NCI-H82 treated with DMSO at 0.1 percent for 48 hours (cell line): ENCODE measurements at regions not wholly inside any gene's neighbourhood (a gene's known extent, or its start where the extent isn't known, plus 50 kb on each side); places are given as distances from the start of the nearest gene placed in this dataset.
A peak's percentile ranks its signal among the peaks of the same experiment; 100 is the strongest.

Source experiments
- DNase-seq: peaks from one replicate; lab custom pipeline; 2025; ENCODE audit not compliant: unreplicated experiment; lab: John Stamatoyannopoulos, UW

DNA sequence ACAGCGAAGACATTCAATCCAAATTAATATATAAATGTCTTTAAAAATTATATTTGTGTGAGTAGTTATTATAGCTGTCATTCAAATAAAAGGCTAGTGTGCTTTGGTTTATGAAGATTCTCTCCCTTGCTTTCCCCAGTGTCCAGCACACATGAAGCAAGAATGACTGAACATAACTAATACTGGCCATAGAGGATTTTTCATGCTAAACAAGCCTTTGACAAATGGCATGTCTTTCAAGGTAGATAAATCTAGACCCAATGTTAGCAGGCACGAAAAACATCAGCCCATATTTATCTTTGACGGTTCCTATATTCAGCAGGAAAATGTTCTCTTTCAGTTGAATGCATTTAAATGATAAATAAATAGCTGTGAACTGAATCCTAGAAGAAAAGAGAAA lies 1234.4 kb downstream of the EPHA7 start:
- DNase-seq = no peak

DNA sequence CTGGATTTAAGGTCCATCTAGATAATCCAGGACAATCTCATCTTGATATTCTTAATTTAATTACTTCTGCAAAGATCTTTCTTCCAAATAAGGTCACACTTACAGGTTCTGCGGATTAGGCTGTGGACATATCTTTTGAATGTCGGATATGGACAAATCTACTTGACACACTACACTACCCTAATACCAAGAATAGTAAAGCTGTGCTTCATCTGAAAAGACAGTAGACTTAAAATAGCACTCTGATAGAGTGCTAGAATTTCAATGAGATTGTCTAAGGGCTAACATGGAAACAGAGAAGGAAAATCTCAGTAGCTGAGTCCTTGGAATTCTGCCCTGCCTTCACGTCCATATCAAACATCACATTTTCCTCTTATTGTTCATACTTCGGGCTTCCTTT lies 1238.0 kb downstream of the EPHA7 start:
- DNase-seq = peak; percentile 1

DNA sequence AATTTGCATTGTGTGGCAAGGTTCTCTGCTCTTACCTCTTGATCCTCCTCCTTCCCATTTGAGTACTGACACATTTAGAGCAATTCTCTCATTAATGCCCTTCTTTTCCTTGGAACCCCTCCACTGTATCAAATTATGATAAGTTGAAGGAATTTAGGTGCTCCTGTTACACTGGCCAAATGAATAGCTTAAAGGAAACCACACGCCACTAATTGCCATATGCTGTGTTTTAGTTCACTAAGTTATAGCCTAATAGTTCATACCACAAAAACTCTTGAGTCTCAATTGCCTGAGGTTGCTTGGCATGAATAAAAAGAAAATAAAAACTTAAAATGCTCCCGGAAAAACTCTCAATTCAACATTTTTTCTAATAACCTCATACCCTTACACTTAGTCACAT lies 1239.3 kb downstream of the EPHA7 start:
- no peak for DNase-seq

GRCh38 chr6:92176666-92177065 lies 1242.7 kb downstream of the EPHA7 start:
- DNase-seq = no peak

GRCh38 chr6:92174398-92175073 lies 1244.8 kb downstream of the EPHA7 start:
- DNase-seq = no peak

- DNase-seq = no peak
Observed at GRCh38 chr6:92169506-92169905, 1249.9 kb downstream of the EPHA7 start.

GRCh38 chr6:92166666-92167065 lies 1252.7 kb downstream of the EPHA7 start:
- no peak for DNase-seq

DNA sequence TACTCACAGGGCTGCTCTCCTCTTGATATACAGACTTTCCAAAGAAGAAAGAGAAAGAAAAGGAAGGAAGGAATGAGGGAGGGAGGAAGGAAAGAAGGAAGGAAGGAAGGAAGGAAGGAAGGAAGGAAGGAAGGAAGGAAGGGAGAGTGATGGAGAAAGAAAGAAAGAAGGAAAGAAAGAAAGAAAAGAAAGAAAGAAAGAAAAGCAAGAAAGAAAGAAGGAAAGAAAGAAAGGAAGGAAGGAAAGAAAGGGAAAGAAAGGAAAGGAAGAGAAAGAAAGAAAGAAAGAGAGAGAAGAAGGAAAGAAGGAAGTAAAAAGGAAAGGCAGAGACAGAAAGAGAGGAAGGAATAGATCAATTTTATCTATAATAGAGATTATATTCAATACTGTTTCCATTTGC lies 1257.4 kb downstream of the EPHA7 start:
- no peak for DNase-seq

- no peak for DNase-seq
Observed at GRCh38 chr6:92160226-92160625, 1259.1 kb downstream of the EPHA7 start.

DNA sequence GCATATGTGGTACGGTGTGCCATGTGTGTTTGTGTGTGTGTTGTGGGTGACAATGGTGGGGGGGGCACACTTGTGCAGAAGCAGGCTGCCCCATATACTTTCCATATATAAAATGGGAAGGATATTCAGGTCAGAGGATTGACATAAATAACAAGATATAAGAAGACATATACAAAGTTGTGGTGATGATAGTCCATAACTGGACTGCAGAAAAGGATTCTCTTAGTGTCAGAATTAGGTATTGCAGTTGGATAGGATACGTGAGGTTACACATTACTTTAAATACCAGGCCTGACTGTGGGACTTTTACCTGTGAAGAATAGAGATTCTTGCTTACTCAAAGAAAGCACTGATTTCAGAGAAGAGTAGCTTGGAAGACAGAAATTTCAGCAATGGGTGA lies 1260.3 kb downstream of the EPHA7 start:
- DNase-seq = no peak

DNA sequence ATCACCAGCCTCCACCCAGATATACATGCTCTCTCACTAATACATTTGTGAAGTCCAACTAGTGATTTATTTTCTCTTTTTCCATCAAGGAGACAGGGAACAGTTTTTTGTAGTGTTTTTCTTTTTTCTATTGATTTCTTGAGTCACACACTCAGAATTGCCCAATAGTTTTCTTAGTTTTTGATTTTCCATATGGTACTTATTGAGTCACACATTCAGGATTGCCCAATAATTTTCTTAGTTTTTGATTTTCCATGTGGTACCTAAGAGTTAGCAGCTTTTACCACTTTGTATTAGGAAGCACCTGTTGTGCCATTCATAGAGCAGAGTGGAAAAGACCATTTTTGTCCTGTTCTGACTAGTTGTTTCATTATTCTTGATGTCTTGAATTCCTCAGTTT lies 1268.8 kb downstream of the EPHA7 start:
- DNase-seq = no peak

- DNase-seq = no peak
Observed at GRCh38 chr6:92147246-92147645, 1272.1 kb downstream of the EPHA7 start.

DNA sequence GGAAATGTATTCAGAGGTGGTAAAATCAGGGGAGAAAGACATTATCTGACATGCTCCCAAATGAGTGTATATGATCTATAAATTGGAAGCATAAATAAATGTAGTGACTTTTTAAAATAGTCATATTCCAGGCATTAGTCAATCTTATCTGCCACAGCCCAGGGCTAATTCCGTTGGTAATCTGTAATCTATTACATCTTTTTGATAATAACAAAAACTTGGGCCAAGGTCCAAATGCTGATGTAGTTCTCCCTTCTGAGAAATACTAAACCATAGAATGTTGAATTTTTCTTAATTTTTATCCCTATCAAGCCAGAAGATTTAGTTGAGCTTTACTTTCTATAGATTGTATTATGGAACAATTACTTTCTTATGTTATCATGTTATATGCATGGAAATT lies 1279.8 kb downstream of the EPHA7 start:
- no peak for DNase-seq

DNA sequence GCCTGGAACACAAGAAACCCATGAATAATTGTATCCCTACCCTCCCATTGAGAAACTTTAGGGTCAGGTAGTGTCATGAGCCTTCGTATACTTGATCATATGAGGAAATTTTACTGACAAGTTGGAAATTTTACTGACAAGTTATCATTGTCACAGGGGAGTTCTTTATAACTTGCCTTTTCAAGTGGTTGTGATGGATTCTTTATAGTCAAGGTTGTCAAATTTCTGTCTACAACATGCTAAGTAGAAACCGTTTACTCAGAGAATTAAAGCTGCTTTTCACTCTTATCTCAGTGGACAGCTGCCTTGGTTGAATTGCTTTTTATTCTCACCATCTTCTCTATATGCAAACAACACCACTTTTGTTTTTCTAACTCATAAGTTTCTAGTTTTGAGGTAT lies 1286.4 kb downstream of the EPHA7 start:
- no peak for DNase-seq

DNA sequence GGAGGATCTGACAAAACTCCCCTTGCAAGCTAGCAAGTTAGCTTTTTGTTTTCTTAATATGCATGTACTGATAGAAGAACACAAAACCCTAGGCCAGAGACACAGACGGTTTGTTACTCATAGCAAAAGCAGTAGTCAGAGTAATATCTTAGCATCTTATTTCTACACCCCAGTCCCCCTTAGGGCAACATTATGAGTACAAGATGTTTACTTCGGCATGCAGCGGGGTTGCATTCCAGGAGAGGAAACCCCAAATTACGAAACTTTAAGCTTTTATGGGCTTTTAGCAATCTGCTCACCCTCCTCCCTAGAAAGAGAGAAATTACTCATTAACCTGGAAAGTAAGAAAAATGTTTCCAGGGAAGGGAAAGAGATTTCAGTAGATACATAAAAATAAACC lies 1286.9 kb downstream of the EPHA7 start:
- DNase-seq = no peak

GRCh38 chr6:92130944-92131343 lies 1288.4 kb downstream of the EPHA7 start:
- no peak for DNase-seq

- DNase-seq = no peak
Observed at GRCh38 chr6:92126983-92127382, 1292.4 kb downstream of the EPHA7 start.

GRCh38 chr6:92126088-92126487 lies 1293.3 kb downstream of the EPHA7 start:
- DNase-seq = no peak

GRCh38 chr6:92125681-92126080 lies 1293.7 kb downstream of the EPHA7 start:
- DNase-seq = no peak

DNA sequence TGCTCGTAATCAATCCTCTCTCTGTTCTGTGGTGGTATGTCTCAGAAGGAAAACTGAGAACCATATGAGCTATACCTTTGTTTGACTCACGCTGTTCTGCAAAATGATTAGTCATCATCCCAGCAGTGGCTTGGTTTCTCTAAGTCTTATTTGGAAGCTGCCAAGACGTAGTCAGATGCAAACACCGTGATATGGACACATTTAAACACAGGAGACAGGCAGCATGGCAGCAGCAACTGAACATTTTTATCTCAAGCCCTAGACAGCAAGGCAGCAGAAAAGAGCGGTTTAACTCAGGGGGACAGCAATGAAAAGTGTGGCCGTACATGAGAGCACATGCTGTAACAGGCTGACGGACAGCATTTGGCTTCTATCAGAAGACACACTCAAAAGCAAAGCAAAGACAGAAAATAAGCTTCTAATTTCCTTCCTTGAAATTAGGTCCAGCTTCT lies 1295.1 kb downstream of the EPHA7 start:
- no peak for DNase-seq

DNA sequence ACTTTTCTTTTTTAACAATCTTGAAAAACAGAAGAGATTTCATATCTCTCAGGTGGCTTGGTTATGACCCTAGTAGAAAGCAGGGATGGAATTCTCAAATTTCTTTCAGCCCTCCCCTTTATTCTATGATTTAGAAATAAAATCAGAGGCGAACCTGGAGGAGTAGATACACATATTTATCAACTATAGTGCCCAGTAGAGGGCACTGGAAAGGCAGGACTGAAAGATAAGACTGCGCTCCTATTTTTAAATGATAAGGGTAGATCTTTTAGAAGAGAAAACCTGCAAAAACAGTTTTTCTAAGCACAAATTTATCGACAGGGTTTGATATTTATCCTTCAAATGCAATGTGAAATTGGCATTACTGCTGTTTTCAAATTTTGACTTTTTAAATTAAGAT lies 1296.6 kb downstream of the EPHA7 start:
- DNase-seq = no peak

DNA sequence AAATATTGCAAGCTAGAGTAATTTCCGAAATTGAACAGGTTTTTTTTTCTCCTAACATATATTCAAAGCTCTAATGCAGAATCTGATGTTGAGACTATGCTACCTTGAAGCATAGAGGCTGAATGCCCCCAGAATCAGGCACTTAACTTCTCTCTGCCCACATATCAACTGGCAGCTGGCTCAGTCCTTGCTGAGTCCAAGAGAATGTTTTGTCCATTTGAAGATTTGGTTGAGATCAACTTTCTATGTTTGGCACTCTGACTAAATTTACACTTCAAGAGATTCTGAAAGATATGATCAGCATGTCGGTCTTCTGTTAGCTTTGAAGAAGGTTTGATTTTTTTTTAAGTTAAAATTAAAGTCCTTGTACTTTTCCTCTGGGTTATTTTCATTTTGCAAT lies 1298.1 kb downstream of the EPHA7 start:
- DNase-seq = no peak

- no peak for DNase-seq
Observed at GRCh38 chr6:92117800-92118199, 1301.6 kb downstream of the EPHA7 start.
